Neural progenitor cell (in vitro differentiated cells): ENCODE measurements at regions not wholly inside any gene's neighbourhood (a gene's known extent, or its start where the extent isn't known, plus 50 kb on each side); places are given as distances from the start of the nearest gene placed in this dataset.
A peak's percentile ranks its signal among the peaks of the same experiment; 100 is the strongest.

Experiments used
- DNase-seq: peaks from one replicate; pipeline ENCODE4 v3.0.0-alpha.2; 2016; ENCODE audit warnings: low spot score
- H2AFZ ChIP-seq: fragments of 200-600 bp; sonication (generic); replicated peaks from 2 replicates; pipeline ENCODE4 v1.6.1; 2016; ENCODE audit warnings: antibody characterized with exemption
- H3F3A ChIP-seq: fragments of 200-600 bp; sonication (generic); 2 replicates; pipeline ENCODE4 v1.6.1; 2016; ENCODE audit warnings: antibody characterized with exemption, low read depth
- H3K27ac ChIP-seq: fragments of 200-600 bp; sonication (generic); 2 replicates; pipeline ENCODE4 v1.5.1; 2016; ENCODE audit warnings: mild to moderate bottlenecking
- H3K27me3 ChIP-seq: fragments of 200-600 bp; sonication (generic); 2 replicates; pipeline ENCODE4 v1.6.1; 2016; ENCODE audit warnings: mild to moderate bottlenecking, moderate library complexity
- H3K36me3 ChIP-seq: fragments of 200-600 bp; sonication (generic); 2 replicates; pipeline ENCODE4 v1.5.1; 2016
- H3K4me1 ChIP-seq: fragments of 200-600 bp; sonication (generic); 2 replicates; pipeline ENCODE4 v1.6.1; 2016; ENCODE audit warnings: mixed run types
- H3K4me2 ChIP-seq: fragments of 200-600 bp; sonication (generic); 2 replicates; pipeline ENCODE4 v1.6.1; 2016
- H3K4me3 ChIP-seq: fragments of 200-600 bp; sonication (generic); 2 replicates; pipeline ENCODE4 v1.5.1; 2016
- H3K79me2 ChIP-seq: fragments of 200-600 bp; sonication (generic); 2 replicates; pipeline ENCODE4 v1.6.1; 2016; ENCODE audit warnings: low read depth
- H3K9ac ChIP-seq: fragments of 200-600 bp; sonication (generic); 2 replicates; pipeline ENCODE4 v1.6.1; 2016
- H3K9me3 ChIP-seq: fragments of 200-600 bp; sonication (generic); 2 replicates; pipeline ENCODE4 v1.5.1; 2016; ENCODE audit warnings: low read depth
- H4K20me1 ChIP-seq: fragments of 200-600 bp; sonication (generic); 2 replicates; pipeline ENCODE4 v1.6.1; 2016; ENCODE audit warnings: low read depth
- H3K27ac Mint-ChIP-seq: 3 replicates; pipeline ENCODE4 v1.8.0; 2021; ENCODE audit warnings: mixed read lengths
- H3K27me3 Mint-ChIP-seq: 2 replicates; pipeline ENCODE4 v1.8.0; 2022; ENCODE audit warnings: low read depth, mild to moderate bottlenecking, inconsistent platforms, moderate library complexity, mixed read lengths; ENCODE audit not compliant: insufficient read depth
- H3K36me3 Mint-ChIP-seq: 3 replicates; pipeline ENCODE4 v1.8.0; 2021; ENCODE audit warnings: mixed read lengths
- H3K4me1 Mint-ChIP-seq: 3 replicates; pipeline ENCODE4 v1.8.0; 2021; ENCODE audit warnings: mixed read lengths
- H3K4me3 Mint-ChIP-seq: 3 replicates; pipeline ENCODE4 v1.8.0; 2021; ENCODE audit warnings: mild to moderate bottlenecking, moderate library complexity, mixed read lengths
- H3K9me3 Mint-ChIP-seq: 3 replicates; pipeline ENCODE4 v1.8.0; 2020; ENCODE audit warnings: mixed read lengths
- CTCF ChIP-seq: fragments of 200-600 bp; sonication (generic); IDR thresholded peaks from 2 replicates; pipeline ENCODE4 v1.5.1; 2017; ENCODE audit warnings: antibody characterized with exemption, mild to moderate bottlenecking
- EZH2 ChIP-seq: fragments of 200-600 bp; sonication (generic); IDR thresholded peaks from 2 replicates; pipeline ENCODE4 v1.6.1; 2017; ENCODE audit warnings: antibody characterized with exemption, mild to moderate bottlenecking, moderate library complexity
- EZH2phosphoT487 ChIP-seq: fragments of 200-600 bp; sonication (generic); IDR thresholded peaks from 2 replicates; pipeline ENCODE4 v1.6.1; 2017; ENCODE audit warnings: antibody characterized with exemption

- Mint-ChIP-seq H3K9me3 (peaks cover 4% of the 10 kb centered on the region), H3K27me3 (peaks cover 14% of the 10 kb centered on the region), H3K36me3 (no peaks in the 10 kb centered on the region), H3K4me1 (no peaks in the 10 kb centered on the region), H3K27ac (no peak overlapping the region), H3K4me3 (no peak overlapping the region)
- H3K27me3 ChIP-seq, result peaks cover 3% of the 10 kb centered on the region
- H3K9me3 ChIP-seq, result no peaks in the 10 kb centered on the region
- H3K36me3 ChIP-seq, result no peaks in the 10 kb centered on the region
- no peaks in the 10 kb centered on the region for H3K79me2 ChIP-seq
- H4K20me1 ChIP-seq, result no peaks in the 10 kb centered on the region
- no peak overlapping the region for H2AFZ ChIP-seq
- H3K4me2 ChIP-seq, result no peak overlapping the region
- no peaks in the 10 kb centered on the region for H3K4me1 ChIP-seq
- no peak overlapping the region for H3K4me3 ChIP-seq
- peaks cover 4% of the 10 kb centered on the region for H3F3A ChIP-seq
- H3K9ac ChIP-seq, result no peak overlapping the region
- DNase-seq, result no peak
- TF ChIP-seq CTCF, result no peak
- no peak for TF ChIP-seq EZH2phosphoT487
- no peak for TF ChIP-seq EZH2
- no peak overlapping the region for H3K27ac ChIP-seq
Observed at GRCh38 chr20:22473293-22473692, 111.1 kb downstream of the FOXA2 start.

- H3K27ac Mint-ChIP-seq, result no peak overlapping the region
- no peak for TF ChIP-seq EZH2phosphoT487
- TF ChIP-seq CTCF, result peak; percentile 25
Observed at GRCh38 chr20:22472447-22473100, 111.8 kb downstream of the FOXA2 start.

GRCh38 chr20:22471156-22471836 lies 113.1 kb downstream of the FOXA2 start:
- Histone ChIP-seq H3K9ac (no peak overlapping the region), H3K9me3 (no peaks in the 10 kb centered on the region), H3K27ac (no peak overlapping the region), H3K79me2 (no peaks in the 10 kb centered on the region), H3K36me3 (no peaks in the 10 kb centered on the region), H3K4me1 (no peaks in the 10 kb centered on the region), H3K27me3 (peaks cover 13% of the 10 kb centered on the region), H2AFZ (no peak overlapping the region), H3K4me2 (no peak overlapping the region), H4K20me1 (no peaks in the 10 kb centered on the region), H3K4me3 (no peak overlapping the region), H3F3A (peaks cover 4% of the 10 kb centered on the region)
- no peaks in the 10 kb centered on the region for H3K4me1 Mint-ChIP-seq
- no peak overlapping the region for H3K27ac Mint-ChIP-seq
- H3K9me3 Mint-ChIP-seq, result no peaks in the 10 kb centered on the region
- H3K4me3 Mint-ChIP-seq, result no peak overlapping the region
- TF ChIP-seq CTCF (no peak), EZH2 (no peak), EZH2phosphoT487 (no peak)
- no peak for DNase-seq
- H3K36me3 Mint-ChIP-seq, result no peaks in the 10 kb centered on the region
- peaks cover 15% of the 10 kb centered on the region for H3K27me3 Mint-ChIP-seq

More at GRCh38 chr20:22472447-22473100, 111.8 kb downstream of the FOXA2 start:
- no peak overlapping the region for H3K4me3 ChIP-seq
- H2AFZ ChIP-seq, result no peak overlapping the region
- H4K20me1 ChIP-seq, result no peaks in the 10 kb centered on the region
- no peaks in the 10 kb centered on the region for H3K36me3 Mint-ChIP-seq
- no peaks in the 10 kb centered on the region for H3K9me3 Mint-ChIP-seq
- no peaks in the 10 kb centered on the region for H3K4me1 Mint-ChIP-seq
- H3K4me3 Mint-ChIP-seq, result no peak overlapping the region
- DNase-seq, result no peak
- no peak overlapping the region for H3K9ac ChIP-seq
- H3K27ac ChIP-seq, result no peak overlapping the region
- no peaks in the 10 kb centered on the region for H3K36me3 ChIP-seq
- peaks cover 3% of the 10 kb centered on the region for H3K27me3 ChIP-seq
- H3K79me2 ChIP-seq, result no peaks in the 10 kb centered on the region
- peaks cover 4% of the 10 kb centered on the region for H3F3A ChIP-seq
- H3K27me3 Mint-ChIP-seq, result peaks cover 12% of the 10 kb centered on the region
- H3K4me1 ChIP-seq, result no peaks in the 10 kb centered on the region
- no peak overlapping the region for H3K4me2 ChIP-seq
- H3K9me3 ChIP-seq, result no peaks in the 10 kb centered on the region
